Glutamatergic neuron (in vitro differentiated cells): ENCODE measurements at regions not wholly inside any gene's neighbourhood (a gene's known extent, or its start where the extent isn't known, plus 50 kb on each side); places are given as distances from the start of the nearest gene placed in this dataset.
"Not testable (repeated sequence)": the region's sequence is repeated elsewhere in the genome, so short reads cannot be mapped to it uniquely, and the experiment has no call there.

Experiments
- DNase-seq: peaks from one replicate; pipeline ENCODE4 v3.0.0; 2022
- H3K27ac Mint-ChIP-seq: one replicate; pipeline ENCODE4 v1.8.0; 2020; ENCODE audit warnings: mild to moderate bottlenecking, mixed read lengths, inconsistent platforms; ENCODE audit not compliant: unreplicated experiment
- H3K27me3 Mint-ChIP-seq: one replicate; pipeline ENCODE4 v1.8.0; 2020; ENCODE audit warnings: mild to moderate bottlenecking, moderate library complexity, mixed read lengths, inconsistent platforms; ENCODE audit not compliant: unreplicated experiment
- H3K36me3 Mint-ChIP-seq: one replicate; pipeline ENCODE4 v1.8.0; 2020; ENCODE audit warnings: mild to moderate bottlenecking, mixed read lengths, inconsistent platforms; ENCODE audit not compliant: unreplicated experiment
- H3K4me1 Mint-ChIP-seq: one replicate; pipeline ENCODE4 v1.8.0; 2020; ENCODE audit warnings: mild to moderate bottlenecking, low read depth, mixed read lengths, inconsistent platforms; ENCODE audit not compliant: unreplicated experiment
- H3K4me3 Mint-ChIP-seq: one replicate; pipeline ENCODE4 v1.8.0; 2020; ENCODE audit warnings: mild to moderate bottlenecking, mixed read lengths, inconsistent platforms; ENCODE audit not compliant: unreplicated experiment
- H3K9me3 Mint-ChIP-seq: one replicate; pipeline ENCODE4 v1.8.0; 2020; ENCODE audit warnings: mild to moderate bottlenecking, moderate library complexity, mixed read lengths, inconsistent platforms; ENCODE audit not compliant: unreplicated experiment
- TF ChIP-seq, protein P1 (sequence below): fragments of 200-600 bp; sonication (generic); IDR thresholded peaks from one replicate; pipeline ENCODE4 v1.5.0; 2021; ENCODE audit not compliant: partially characterized antibody, unreplicated experiment

DNA sequence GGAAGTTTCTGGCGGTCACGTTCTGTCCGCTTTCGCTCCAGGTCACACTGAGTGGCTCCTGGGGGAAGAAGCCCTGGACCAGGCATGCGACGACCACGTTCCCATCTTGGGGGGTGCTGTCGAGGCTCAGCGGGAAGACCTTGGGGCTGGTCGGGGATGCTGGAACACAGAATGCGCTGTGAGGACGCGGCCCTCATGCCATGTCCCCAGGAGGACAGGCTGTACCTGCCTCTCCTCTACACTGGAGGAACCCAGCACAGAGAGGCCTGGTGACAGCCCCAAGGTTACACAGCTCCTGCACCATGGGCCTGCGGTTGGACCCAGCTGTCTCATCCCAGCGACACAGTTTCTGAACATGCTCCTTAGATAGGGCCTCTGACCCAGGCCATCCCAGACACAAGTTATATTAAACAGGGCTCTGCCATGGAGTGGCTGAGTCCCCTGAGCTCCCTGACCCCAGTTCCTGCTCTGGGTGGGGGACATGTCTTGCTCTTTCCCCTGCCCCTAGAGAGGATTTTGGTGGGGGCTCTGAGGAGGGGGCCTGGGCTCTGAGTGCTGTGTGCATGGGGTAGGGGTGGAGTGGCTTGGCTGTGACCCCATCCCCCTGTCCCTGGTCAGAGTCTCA is 62.0 kb downstream of the TMEM121 start:
- DNase-seq: no peak
- Mint-ChIP-seq H3K27ac (no peak overlapping the region), H3K9me3 (peaks cover 7% of the 10 kb centered on the region), H3K36me3 (peaks cover 8% of the 10 kb centered on the region), H3K4me1 (no peaks in the 10 kb centered on the region), H3K27me3 (no peaks in the 10 kb centered on the region), H3K4me3 (no peak overlapping the region)
- TF ChIP-seq, protein P1, sequence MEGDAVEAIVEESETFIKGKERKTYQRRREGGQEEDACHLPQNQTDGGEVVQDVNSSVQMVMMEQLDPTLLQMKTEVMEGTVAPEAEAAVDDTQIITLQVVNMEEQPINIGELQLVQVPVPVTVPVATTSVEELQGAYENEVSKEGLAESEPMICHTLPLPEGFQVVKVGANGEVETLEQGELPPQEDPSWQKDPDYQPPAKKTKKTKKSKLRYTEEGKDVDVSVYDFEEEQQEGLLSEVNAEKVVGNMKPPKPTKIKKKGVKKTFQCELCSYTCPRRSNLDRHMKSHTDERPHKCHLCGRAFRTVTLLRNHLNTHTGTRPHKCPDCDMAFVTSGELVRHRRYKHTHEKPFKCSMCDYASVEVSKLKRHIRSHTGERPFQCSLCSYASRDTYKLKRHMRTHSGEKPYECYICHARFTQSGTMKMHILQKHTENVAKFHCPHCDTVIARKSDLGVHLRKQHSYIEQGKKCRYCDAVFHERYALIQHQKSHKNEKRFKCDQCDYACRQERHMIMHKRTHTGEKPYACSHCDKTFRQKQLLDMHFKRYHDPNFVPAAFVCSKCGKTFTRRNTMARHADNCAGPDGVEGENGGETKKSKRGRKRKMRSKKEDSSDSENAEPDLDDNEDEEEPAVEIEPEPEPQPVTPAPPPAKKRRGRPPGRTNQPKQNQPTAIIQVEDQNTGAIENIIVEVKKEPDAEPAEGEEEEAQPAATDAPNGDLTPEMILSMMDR: no peak

GRCh38 chr14:105589161-105589925 is 63.0 kb downstream of the TMEM121 start:
- Mint-ChIP-seq H3K9me3 (peaks cover 7% of the 10 kb centered on the region), H3K27ac (no peak overlapping the region), H3K27me3 (no peaks in the 10 kb centered on the region), H3K36me3 (peaks cover 8% of the 10 kb centered on the region), H3K4me3 (no peak overlapping the region), H3K4me1 (no peaks in the 10 kb centered on the region)
- TF ChIP-seq, protein P1: no peak
- no peak for DNase-seq

GRCh38 chr14:105589926-105590185 is 63.5 kb downstream of the TMEM121 start:
- H3K4me1 Mint-ChIP-seq, H3K27me3 Mint-ChIP-seq, DNase-seq, H3K27ac Mint-ChIP-seq, H3K4me3 Mint-ChIP-seq, H3K36me3 Mint-ChIP-seq, H3K9me3 Mint-ChIP-seq: not testable (repeated sequence)

GRCh38 chr14:105591052-105591451 is 64.7 kb downstream of the TMEM121 start:
- Mint-ChIP-seq H3K4me1 (no peaks in the 10 kb centered on the region), H3K36me3 (no peaks in the 10 kb centered on the region), H3K4me3 (no peak overlapping the region), H3K27me3 (no peaks in the 10 kb centered on the region), H3K9me3 (peaks cover 2% of the 10 kb centered on the region), H3K27ac (no peak overlapping the region)
- DNase-seq: no peak
- TF ChIP-seq, protein P1: no peak

DNA sequence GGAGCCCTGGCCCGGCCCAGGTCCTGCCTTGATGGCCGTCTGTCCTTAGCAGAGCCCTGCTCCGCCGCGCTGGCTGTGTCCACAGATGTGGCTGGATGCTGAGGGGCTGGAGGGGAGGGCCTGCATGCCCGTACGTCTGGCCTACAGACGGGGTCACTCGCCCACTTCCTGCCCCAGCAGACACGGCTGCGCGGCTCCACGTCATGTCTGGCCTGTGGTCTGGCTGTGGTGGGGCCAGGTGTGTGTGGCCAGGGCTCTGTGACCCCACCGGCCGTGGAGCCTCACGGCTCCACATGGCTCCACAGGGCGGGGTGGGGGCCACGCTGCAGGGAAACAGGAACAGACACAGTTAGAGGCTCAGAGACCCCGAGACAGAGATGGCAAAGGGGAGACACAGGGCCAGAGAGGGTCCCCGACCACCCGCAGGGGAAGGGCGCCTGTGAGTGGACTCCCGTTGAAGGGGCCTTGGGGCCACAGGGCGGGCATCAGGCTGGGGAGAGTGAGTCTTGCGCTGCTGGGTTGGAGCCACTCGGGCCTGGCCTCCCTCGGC is 65.5 kb downstream of the TMEM121 start:
- not testable (repeated sequence) for H3K4me1 Mint-ChIP-seq, DNase-seq, H3K4me3 Mint-ChIP-seq, H3K27me3 Mint-ChIP-seq, H3K36me3 Mint-ChIP-seq, H3K27ac Mint-ChIP-seq, H3K9me3 Mint-ChIP-seq

- not testable (repeated sequence) for H3K9me3 Mint-ChIP-seq, H3K4me3 Mint-ChIP-seq, H3K27me3 Mint-ChIP-seq, DNase-seq, H3K4me1 Mint-ChIP-seq, H3K36me3 Mint-ChIP-seq, H3K27ac Mint-ChIP-seq
Observed at GRCh38 chr14:105592646-105593045, 66.3 kb downstream of the TMEM121 start.

- H3K27me3 Mint-ChIP-seq, H3K4me3 Mint-ChIP-seq, H3K4me1 Mint-ChIP-seq, H3K9me3 Mint-ChIP-seq, H3K36me3 Mint-ChIP-seq, DNase-seq, H3K27ac Mint-ChIP-seq: not testable (repeated sequence)
Observed at GRCh38 chr14:105595346-105595745, 69.0 kb downstream of the TMEM121 start.

GRCh38 chr14:105596374-105596773 is 70.0 kb downstream of the TMEM121 start:
- H3K27me3 Mint-ChIP-seq: not testable (repeated sequence)

DNA sequence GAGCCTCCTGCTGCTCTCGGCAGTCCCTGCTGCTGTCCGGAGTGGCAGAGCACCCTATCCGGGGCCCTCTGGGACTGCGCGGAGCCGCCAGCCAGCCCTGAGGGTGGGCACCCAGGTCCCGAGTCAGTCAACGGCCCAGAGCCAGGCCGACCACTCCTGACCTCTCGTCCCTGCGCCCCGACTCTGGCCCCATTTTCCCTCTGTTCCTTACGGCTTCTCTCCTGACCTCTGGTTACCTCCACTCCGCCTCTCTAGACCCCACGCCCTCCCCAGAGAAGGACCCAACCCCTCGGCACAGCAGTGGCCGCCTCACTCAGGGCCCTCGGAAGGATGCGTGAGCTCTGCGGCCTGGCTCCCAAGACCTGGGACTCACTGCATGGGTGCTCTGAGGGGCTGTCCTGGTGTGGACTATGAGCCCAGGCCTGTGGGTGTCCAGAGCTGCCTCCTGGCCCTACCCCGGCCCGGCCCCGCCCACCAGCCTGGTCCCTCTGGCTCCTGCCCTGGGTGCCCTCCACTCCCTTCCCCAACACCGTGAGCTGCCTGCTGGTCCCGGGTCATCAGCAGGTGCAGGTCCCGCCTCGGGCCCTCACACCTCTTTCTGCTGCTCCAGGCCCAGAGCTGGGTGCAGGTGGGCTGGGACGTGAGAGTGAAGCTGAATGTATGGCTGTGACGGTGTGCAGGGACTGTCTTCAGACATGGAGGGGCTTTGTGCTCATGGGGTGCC is 71.8 kb downstream of the TMEM121 start:
- H3K4me1 Mint-ChIP-seq, H3K36me3 Mint-ChIP-seq: not testable (repeated sequence)

More at GRCh38 chr14:105596374-105596773, 70.0 kb downstream of the TMEM121 start:
- not testable (repeated sequence) for H3K36me3 Mint-ChIP-seq, H3K4me3 Mint-ChIP-seq, H3K27ac Mint-ChIP-seq, DNase-seq, H3K9me3 Mint-ChIP-seq, H3K4me1 Mint-ChIP-seq

More for the DNA sequence above, 71.8 kb downstream of the TMEM121 start:
- DNase-seq, H3K27me3 Mint-ChIP-seq, H3K4me3 Mint-ChIP-seq, H3K27ac Mint-ChIP-seq: not testable (repeated sequence)
- H3K9me3 Mint-ChIP-seq: peaks cover 11% of the 10 kb centered on the region
